Activated B cell treated with CpG ODN at 0.5 μM for 24 hours (primary cell): ENCODE measurements at regions not wholly inside any gene's neighbourhood (a gene's known extent, or its start where the extent isn't known, plus 50 kb on each side); places are given as distances from the start of the nearest gene placed in this dataset.
"Not testable (repeated sequence)": the region's sequence is repeated elsewhere in the genome, so short reads cannot be mapped to it uniquely, and the experiment has no call there.

Source experiments
- ATAC-seq: fragments of 200-7000 bp; cut with Tn5 transposase; one replicate; pipeline ENCODE4 v1.10.0; 2021; ENCODE audit warnings: low read depth, mild to moderate bottlenecking, moderate library complexity
- CTCF ChIA-PET: fragments of 350-600 bp; sonication (Branson Sonifier 250); formaldehyde crosslinking; loops from one replicate; lab custom pipeline; 2021; ENCODE audit warnings: antibody characterized with exemption; lab: Charles Lee
- POLR2A ChIA-PET: fragments of 350-600 bp; sonication (Branson Sonifier 250); formaldehyde crosslinking; loops from one replicate; lab custom pipeline; 2021; ENCODE audit warnings: antibody characterized with exemption; lab: Charles Lee
- DNase-seq: peaks from one replicate; pipeline ENCODE4 v3.0.0; 2022
- H3K27ac Mint-ChIP-seq: one replicate; pipeline ENCODE4 v1.8.0; 2020; ENCODE audit warnings: mixed read lengths
- H3K27me3 Mint-ChIP-seq: one replicate; pipeline ENCODE4 v1.8.0; 2021; ENCODE audit warnings: mixed read lengths
- H3K36me3 Mint-ChIP-seq: one replicate; pipeline ENCODE4 v1.8.0; 2021; ENCODE audit warnings: low read depth, mixed read lengths
- H3K4me1 Mint-ChIP-seq: one replicate; pipeline ENCODE4 v1.8.0; 2021; ENCODE audit warnings: mixed read lengths
- H3K4me3 Mint-ChIP-seq: one replicate; pipeline ENCODE4 v1.8.0; 2020; ENCODE audit warnings: mild to moderate bottlenecking, mixed read lengths
- H3K9me3 Mint-ChIP-seq: one replicate; pipeline ENCODE4 v1.8.0; 2020; ENCODE audit warnings: mixed read lengths
- intact Hi-C: fragments of 100-400 bp; cut with micrococcal nuclease; formaldehyde crosslinking; loops from one replicate; pipeline ENCODE4 v1.15.1; 2024
- TF ChIP-seq, protein P1 (sequence below): fragments of 200-600 bp; IDR thresholded peaks from one replicate; pipeline ENCODE4 v1.8.0; 2022; ENCODE audit warnings: antibody characterized with exemption, mild to moderate bottlenecking

DNA sequence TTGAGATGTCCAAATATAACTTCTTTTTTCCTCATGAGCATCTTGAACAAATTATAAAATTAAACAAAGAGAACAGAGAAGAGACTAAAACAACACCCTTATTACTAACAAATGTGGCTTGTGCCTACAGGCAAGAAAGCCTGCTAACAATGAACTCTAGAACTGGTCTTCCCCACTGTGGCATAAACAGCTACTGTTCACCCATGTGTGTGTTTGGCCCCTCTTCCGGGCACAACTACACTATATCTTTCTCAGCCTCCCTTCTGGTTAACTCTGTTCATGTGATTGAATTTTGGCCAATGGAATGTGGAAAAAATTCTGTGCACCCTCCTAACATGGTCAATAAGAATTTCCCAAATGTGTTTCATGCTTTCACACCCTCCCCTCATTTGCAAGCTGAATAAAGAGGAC, 117.0 kb downstream of the KBTBD2 start:
- peaks cover 5% of the 10 kb centered on the region for H3K27me3 Mint-ChIP-seq
- intact Hi-C loops: no loop called here
- H3K9me3 Mint-ChIP-seq: no peaks in the 10 kb centered on the region
- no peak overlapping the region for H3K27ac Mint-ChIP-seq
- no peak for ATAC-seq
- ChIA-PET CTCF (no interaction called here), POLR2A (no interaction called here)
- H3K4me3 Mint-ChIP-seq: no peak overlapping the region
- DNase-seq: no peak
- TF ChIP-seq, protein P1, sequence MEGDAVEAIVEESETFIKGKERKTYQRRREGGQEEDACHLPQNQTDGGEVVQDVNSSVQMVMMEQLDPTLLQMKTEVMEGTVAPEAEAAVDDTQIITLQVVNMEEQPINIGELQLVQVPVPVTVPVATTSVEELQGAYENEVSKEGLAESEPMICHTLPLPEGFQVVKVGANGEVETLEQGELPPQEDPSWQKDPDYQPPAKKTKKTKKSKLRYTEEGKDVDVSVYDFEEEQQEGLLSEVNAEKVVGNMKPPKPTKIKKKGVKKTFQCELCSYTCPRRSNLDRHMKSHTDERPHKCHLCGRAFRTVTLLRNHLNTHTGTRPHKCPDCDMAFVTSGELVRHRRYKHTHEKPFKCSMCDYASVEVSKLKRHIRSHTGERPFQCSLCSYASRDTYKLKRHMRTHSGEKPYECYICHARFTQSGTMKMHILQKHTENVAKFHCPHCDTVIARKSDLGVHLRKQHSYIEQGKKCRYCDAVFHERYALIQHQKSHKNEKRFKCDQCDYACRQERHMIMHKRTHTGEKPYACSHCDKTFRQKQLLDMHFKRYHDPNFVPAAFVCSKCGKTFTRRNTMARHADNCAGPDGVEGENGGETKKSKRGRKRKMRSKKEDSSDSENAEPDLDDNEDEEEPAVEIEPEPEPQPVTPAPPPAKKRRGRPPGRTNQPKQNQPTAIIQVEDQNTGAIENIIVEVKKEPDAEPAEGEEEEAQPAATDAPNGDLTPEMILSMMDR: no peak
- no peaks in the 10 kb centered on the region for H3K4me1 Mint-ChIP-seq
- H3K36me3 Mint-ChIP-seq: no peaks in the 10 kb centered on the region

DNA sequence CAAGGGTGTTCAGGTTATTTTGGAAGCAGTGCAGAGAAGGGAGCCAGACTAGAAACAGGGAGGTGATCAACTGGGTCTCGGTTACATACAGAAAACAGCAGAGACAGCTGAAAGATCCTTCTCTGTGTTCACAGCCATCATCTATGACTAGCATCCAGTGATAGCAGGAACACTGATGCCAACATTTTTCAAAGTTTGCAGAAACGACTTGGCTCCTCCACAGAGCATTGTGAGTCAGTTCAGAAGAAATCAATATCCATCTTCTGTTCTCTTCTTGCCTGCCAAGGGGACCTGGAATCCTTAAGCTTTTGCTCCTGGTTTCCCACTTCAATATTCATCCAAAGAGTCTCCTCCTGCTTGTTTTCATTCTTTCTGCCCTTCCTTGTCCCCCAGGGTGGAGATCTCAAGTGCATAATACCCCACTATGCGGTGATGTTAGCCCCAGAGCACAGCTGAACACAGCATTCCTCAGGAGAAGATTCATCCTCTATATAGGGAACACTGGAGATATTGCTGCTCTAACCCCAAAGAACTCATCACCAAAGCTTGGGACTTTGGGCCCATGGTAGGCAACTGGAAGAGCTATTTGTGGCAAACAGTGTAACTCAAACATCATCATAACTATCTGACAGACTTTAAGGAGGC, 122.6 kb downstream of the KBTBD2 start:
- intact Hi-C loops: loop anchor here (10.0 kb wide), 1 partner anchor 286 kb away; no protein-coding TSS in a partner anchor
- H3K36me3 Mint-ChIP-seq, POLR2A ChIA-PET, H3K4me3 Mint-ChIP-seq, H3K27me3 Mint-ChIP-seq, H3K27ac Mint-ChIP-seq, H3K4me1 Mint-ChIP-seq, DNase-seq, ATAC-seq, CTCF ChIA-PET, H3K9me3 Mint-ChIP-seq: not testable (repeated sequence)

DNA sequence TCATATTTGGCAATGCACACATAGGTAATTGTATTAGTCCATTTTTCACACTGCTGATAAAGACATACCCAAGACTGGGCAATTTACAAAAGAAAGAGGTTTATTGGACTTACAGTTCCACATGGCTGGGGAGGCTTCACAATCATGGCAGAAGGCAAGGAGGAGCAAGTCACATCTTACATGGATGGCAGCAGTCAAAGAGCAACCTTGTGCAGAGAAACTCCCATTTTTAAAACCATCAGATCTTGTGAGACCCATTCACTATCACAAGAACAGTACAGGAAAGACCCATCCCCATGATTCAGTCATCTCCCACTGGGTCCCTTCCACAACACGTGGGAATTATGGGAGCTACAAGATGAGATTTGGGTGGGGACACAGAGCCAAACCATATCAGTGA, 123.2 kb downstream of the KBTBD2 start:
- H3K4me1 Mint-ChIP-seq, ATAC-seq, H3K9me3 Mint-ChIP-seq, H3K4me3 Mint-ChIP-seq, DNase-seq, H3K36me3 Mint-ChIP-seq, POLR2A ChIA-PET, H3K27ac Mint-ChIP-seq, CTCF ChIA-PET: not testable (repeated sequence)
- peaks cover 14% of the 10 kb centered on the region for H3K27me3 Mint-ChIP-seq
- intact Hi-C loops: loop anchor here (10.0 kb wide), 1 partner anchor 286 kb away; no protein-coding TSS in a partner anchor

DNA sequence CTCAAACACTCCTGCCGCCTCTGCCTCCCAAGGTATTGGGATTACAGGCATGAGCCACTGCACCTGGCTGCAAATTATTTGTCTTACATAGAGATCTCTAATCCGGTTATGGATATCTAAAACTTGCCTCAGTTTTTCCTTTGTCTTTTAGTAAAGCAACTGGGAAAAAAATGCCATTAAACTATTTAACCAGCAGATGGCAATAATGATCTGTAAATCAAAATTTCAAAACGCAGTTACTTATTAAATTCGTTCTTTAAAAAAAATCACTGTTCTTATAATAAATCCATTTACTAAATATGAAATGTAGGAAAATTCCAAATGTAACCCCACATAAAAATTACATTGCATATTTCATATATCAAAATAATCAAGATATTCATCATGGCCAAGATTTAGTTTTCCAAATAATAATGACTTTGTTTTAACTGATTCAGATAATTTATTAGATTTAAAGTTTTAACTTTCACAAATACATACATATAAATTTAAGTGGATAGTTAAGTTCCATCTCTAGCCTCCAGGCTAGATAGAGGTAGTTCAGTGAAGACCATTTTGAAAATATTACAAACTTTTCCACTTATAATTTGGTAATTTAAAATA, 125.8 kb downstream of the KBTBD2 start:
- Mint-ChIP-seq H3K4me1 (peaks cover 15% of the 10 kb centered on the region), H3K27me3 (peaks cover 27% of the 10 kb centered on the region)
- H3K4me3 Mint-ChIP-seq, H3K9me3 Mint-ChIP-seq, H3K27ac Mint-ChIP-seq, ATAC-seq, H3K36me3 Mint-ChIP-seq, DNase-seq, POLR2A ChIA-PET: not testable (repeated sequence)
- CTCF ChIA-PET: interaction anchor here (0.9 to 1.1 kb wide), 3 partner anchors 175 to 1167 kb away, joined by 3 to 7 read pairs (median 3); no protein-coding TSS in a partner anchor
- intact Hi-C loops: loop anchor here (1.0 to 10.0 kb wide), 3 partner anchors 178 to 342 kb away; no protein-coding TSS in a partner anchor
- TF ChIP-seq, protein P1: peak; percentile 26

DNA sequence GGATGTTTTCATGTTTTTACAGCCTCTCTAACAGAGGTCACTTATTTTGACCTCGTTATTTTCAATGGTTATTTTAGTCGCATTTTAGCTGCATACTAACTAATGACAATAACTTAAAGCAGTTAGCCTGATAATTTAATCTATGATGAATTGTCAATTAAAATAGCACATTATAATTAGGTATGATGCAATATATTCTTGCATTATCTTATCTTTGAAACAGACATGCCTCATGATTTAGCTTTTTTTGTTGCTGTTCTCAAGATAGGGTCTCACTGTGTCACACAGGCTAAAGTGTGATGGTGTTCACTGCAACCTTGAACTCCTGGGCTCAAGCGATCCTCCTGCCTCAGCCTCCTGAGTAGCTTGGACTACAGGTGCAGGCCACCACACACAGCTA, 126.4 kb downstream of the KBTBD2 start:
- POLR2A ChIA-PET: no interaction called here
- Mint-ChIP-seq H3K9me3 (peaks cover 6% of the 10 kb centered on the region), H3K4me1 (peaks cover 15% of the 10 kb centered on the region), H3K4me3 (no peak overlapping the region), H3K27ac (no peak overlapping the region), H3K27me3 (peaks cover 29% of the 10 kb centered on the region), H3K36me3 (no peaks in the 10 kb centered on the region)
- TF ChIP-seq, protein P1: no peak
- intact Hi-C loops: loop anchor here (1.0 to 10.0 kb wide), 3 partner anchors 178 to 342 kb away; no protein-coding TSS in a partner anchor
- ATAC-seq: no peak
- CTCF ChIA-PET: interaction anchor here (0.6 to 1.1 kb wide), 5 partner anchors 73 to 1168 kb away, joined by 3 to 7 read pairs (median 3); no protein-coding TSS in a partner anchor
- DNase-seq: no peak

DNA sequence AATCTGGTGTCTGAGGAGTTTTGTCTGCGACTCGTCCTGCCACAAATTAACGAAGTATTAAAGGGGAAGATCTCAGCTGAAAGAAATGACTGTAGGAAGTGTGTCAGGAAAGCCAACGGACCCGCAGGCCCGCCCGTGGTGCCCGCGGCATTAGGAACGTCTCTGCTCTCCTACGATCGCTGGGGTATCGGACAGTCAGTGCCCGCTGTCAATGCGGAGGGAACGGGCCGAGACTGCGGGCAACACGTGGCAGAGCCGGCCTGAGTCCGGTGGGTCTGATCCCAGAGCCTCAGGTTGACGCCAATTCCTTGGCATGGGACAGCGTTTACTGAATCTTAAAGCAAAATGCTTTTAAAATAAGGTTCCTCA, 128.7 kb downstream of the KBTBD2 start:
- ATAC-seq (no peak), DNase-seq (no peak)
- intact Hi-C loops: loop anchor here (10.0 kb wide), 1 partner anchor 292 kb away; no protein-coding TSS in a partner anchor
- Mint-ChIP-seq H3K4me1 (peaks cover 15% of the 10 kb centered on the region), H3K9me3 (no peaks in the 10 kb centered on the region), H3K27ac (no peak overlapping the region), H3K27me3 (peaks cover 27% of the 10 kb centered on the region), H3K36me3 (no peaks in the 10 kb centered on the region), H3K4me3 (no peak overlapping the region)
- ChIA-PET CTCF (no interaction called here), POLR2A (no interaction called here)
- TF ChIP-seq, protein P1: no peak

DNA sequence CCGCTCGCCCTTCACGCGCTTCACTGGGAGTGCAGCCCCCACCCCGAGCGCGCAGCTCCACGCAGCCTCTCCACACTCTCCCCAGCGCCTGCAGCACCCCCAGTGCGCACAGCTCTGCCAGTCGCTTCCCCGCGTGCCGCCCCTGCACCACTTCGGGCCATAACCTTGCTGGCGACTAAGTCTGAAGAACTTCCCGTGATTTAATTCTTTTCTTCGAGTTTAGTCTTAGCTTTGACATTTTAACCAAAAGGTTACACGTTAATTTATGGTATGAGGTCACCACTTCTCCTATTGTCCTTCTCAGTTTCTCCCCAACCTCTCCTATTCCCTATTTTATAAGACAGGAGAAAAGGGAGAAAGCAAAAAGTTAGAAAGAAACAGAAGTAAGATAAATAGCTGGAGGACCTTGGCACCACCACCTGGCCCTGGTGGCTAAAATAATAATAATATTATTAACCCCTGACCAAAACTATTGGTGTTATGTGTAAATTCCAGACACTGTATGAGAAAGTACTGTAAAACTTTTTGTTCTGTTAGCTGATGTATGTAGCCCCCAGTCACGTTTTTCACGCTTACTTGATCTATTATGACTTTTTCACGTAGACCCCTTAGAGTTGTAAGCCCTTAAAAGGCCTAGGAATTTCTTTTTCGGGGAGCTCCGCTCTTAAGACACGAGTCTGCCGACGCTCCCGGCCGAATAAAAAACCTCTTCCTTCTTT, 129.2 kb downstream of the KBTBD2 start:
- H3K9me3 Mint-ChIP-seq, CTCF ChIA-PET, DNase-seq, H3K36me3 Mint-ChIP-seq, ATAC-seq, POLR2A ChIA-PET, H3K27ac Mint-ChIP-seq: not testable (repeated sequence)
- intact Hi-C loops: loop anchor here (10.0 kb wide), 1 partner anchor 292 kb away; no protein-coding TSS in a partner anchor
- peaks cover 15% of the 10 kb centered on the region for H3K4me1 Mint-ChIP-seq
- peaks cover 27% of the 10 kb centered on the region for H3K27me3 Mint-ChIP-seq
- peak overlapping the region; percentile 53 for H3K4me3 Mint-ChIP-seq
